CD14-positive monocyte (primary cell): ENCODE measurements at regions not wholly inside any gene's neighbourhood (a gene's known extent, or its start where the extent isn't known, plus 50 kb on each side); places are given as distances from the start of the nearest gene placed in this dataset.

Experiments
- DNase-seq, 3 donors: peaks; one replicate each; pipeline ENCODE4 v3.0.0-alpha.2; 2011 to 2022
- H2AFZ ChIP-seq: 2 replicates; pipeline ENCODE4 v1.6.0; 2012; ENCODE audit warnings: mild to moderate bottlenecking, low read depth, low read length, inconsistent platforms; ENCODE audit not compliant: insufficient read depth, poor library complexity, severe bottlenecking
- H3K27ac ChIP-seq, 2 donors: 1 replicate in 1 of 2; 2 replicates in 1 of 2; pipeline ENCODE4 v1.5.1; 2012 to 2013; ENCODE audit warnings: low read length in 2 of 2, control low read depth in 1 of 2, inconsistent platforms in 1 of 2, low read depth in 1 of 2, mild to moderate bottlenecking in 1 of 2
- H3K27me3 ChIP-seq, 2 donors: one replicate each; pipeline versions ENCODE4 v1.6.0 to v1.6.1; 2011 to 2013; ENCODE audit warnings: low read length in 2 of 2; ENCODE audit not compliant: control insufficient read depth in 2 of 2, insufficient read depth in 2 of 2
- H3K36me3 ChIP-seq, 2 donors: replicated peaks in 1 of 2; 1 replicate in 1 of 2; 2 replicates in 1 of 2; pipeline versions ENCODE4 v1.5.1 to v1.6.1; 2012 to 2013; ENCODE audit warnings: low read length in 2 of 2, control low read depth in 1 of 2, inconsistent platforms in 1 of 2, mild to moderate bottlenecking in 1 of 2; ENCODE audit not compliant: insufficient read depth in 2 of 2, control insufficient read depth in 1 of 2
- H3K4me1 ChIP-seq, 2 donors: 1 replicate in 1 of 2; 2 replicates in 1 of 2; pipeline versions ENCODE4 v1.5.1 to v1.6.1; 2012 to 2013; ENCODE audit warnings: low read length in 2 of 2, control low read depth in 1 of 2, inconsistent platforms in 1 of 2, mild to moderate bottlenecking in 1 of 2, moderate library complexity in 1 of 2; ENCODE audit not compliant: insufficient read depth in 2 of 2, control insufficient read depth in 1 of 2
- H3K4me2 ChIP-seq: replicated peaks from 2 replicates; pipeline ENCODE3; 2012; ENCODE audit warnings: low read length, moderate library complexity, mild to moderate bottlenecking; ENCODE audit not compliant: poor library complexity, severe bottlenecking; ENCODE audit errors: extremely low read depth
- H3K4me3 ChIP-seq, 3 experiments: fragments of 200-600 bp in 1 of 3; sonication (generic) in 1 of 3; replicated peaks in 1 of 3; 1 replicate in 2 of 3; 2 replicates in 1 of 3; pipeline ENCODE4 v1.5.1; 2011 to 2013; ENCODE audit warnings: low read length in 3 of 3, mild to moderate bottlenecking in 3 of 3, control low read depth in 2 of 3, low read depth in 2 of 3, inconsistent platforms in 1 of 3, moderate library complexity in 1 of 3
- H3K79me2 ChIP-seq: 2 replicates; pipeline ENCODE4 v1.6.0; 2012; ENCODE audit warnings: mild to moderate bottlenecking, control low read depth, inconsistent platforms, low read length, moderate library complexity; ENCODE audit not compliant: insufficient read depth
- H3K9ac ChIP-seq: 2 replicates; pipeline ENCODE4 v1.6.0; 2017; ENCODE audit warnings: low read length, mild to moderate bottlenecking; ENCODE audit not compliant: insufficient read depth, poor library complexity, severe bottlenecking
- H3K9me3 ChIP-seq, 2 donors: replicated peaks in 1 of 2; 1 replicate in 1 of 2; 2 replicates in 1 of 2; pipeline versions ENCODE4 v1.5.1 to v1.6.1; 2012 to 2013; ENCODE audit warnings: low read length in 2 of 2, control low read depth in 1 of 2; ENCODE audit not compliant: control insufficient read depth in 1 of 2, insufficient read depth in 1 of 2
- H4K20me1 ChIP-seq: 2 replicates; pipeline ENCODE4 v1.6.0; 2012; ENCODE audit warnings: mild to moderate bottlenecking, low read length, control low read depth, moderate library complexity; ENCODE audit not compliant: insufficient read depth
- H3K27ac Mint-ChIP-seq, 7 donors: one replicate each; pipeline ENCODE4 v1.8.0; 2020; ENCODE audit warnings: mild to moderate bottlenecking in 7 of 7, mixed read lengths in 7 of 7, moderate library complexity in 6 of 7, inconsistent platforms in 2 of 7
- H3K27me3 Mint-ChIP-seq, 3 donors: one replicate each; pipeline ENCODE4 v1.8.0; 2021 to 2022; ENCODE audit warnings: low read depth in 3 of 3, mild to moderate bottlenecking in 3 of 3, mixed read lengths in 3 of 3, moderate library complexity in 3 of 3, inconsistent platforms in 1 of 3
- H3K36me3 Mint-ChIP-seq, 2 donors: one replicate each; pipeline ENCODE4 v1.8.0; 2020; ENCODE audit warnings: mixed read lengths in 2 of 2, inconsistent platforms in 1 of 2, mild to moderate bottlenecking in 1 of 2
- H3K4me1 Mint-ChIP-seq: one replicate; pipeline ENCODE4 v1.8.0; 2020; ENCODE audit warnings: mild to moderate bottlenecking, mixed read lengths
- H3K4me3 Mint-ChIP-seq, 2 donors: one replicate each; pipeline ENCODE4 v1.8.0; 2020; ENCODE audit warnings: mild to moderate bottlenecking in 2 of 2, mixed read lengths in 2 of 2, moderate library complexity in 1 of 2
- H3K9me3 Mint-ChIP-seq, 7 donors: one replicate each; pipeline ENCODE4 v1.8.0; 2020 to 2022; ENCODE audit warnings: mixed read lengths in 7 of 7, mild to moderate bottlenecking in 6 of 7, moderate library complexity in 6 of 7, inconsistent platforms in 2 of 7
- CTCF ChIP-seq: fragments of 200-600 bp; IDR thresholded peaks from one replicate; pipeline ENCODE4 v1.8.0; 2022; ENCODE audit warnings: antibody characterized with exemption, mild to moderate bottlenecking
- WGBS: methylation state at CpG from one replicate; pipeline ENCODE4 v1.1.5; 2013; ENCODE audit warnings: missing lambda C conversion rate; ENCODE audit not compliant: insufficient coverage; 5-methylcytosine and 5-hydroxymethylcytosine counted together
- intact Hi-C, 2 donors: fragments of 100-400 bp; cut with micrococcal nuclease; formaldehyde crosslinking; loops; one replicate each; pipeline versions ENCODE4 v1.15.0 to v1.15.1; 2023

GRCh38 chr10:106255111-106255678 lies 909.3 kb downstream of the SORCS1 start:
- Histone ChIP-seq H3K36me3 (no peaks in the 10 kb centered on the region), H3K79me2 (no peaks in the 10 kb centered on the region), H2AFZ (no peak overlapping the region), H3K4me1 (no peaks in the 10 kb centered on the region), H3K9ac (no peak overlapping the region), H3K27me3 (no peaks in the 10 kb centered on the region), H3K4me3 (no peak overlapping the region), H4K20me1 (no peaks in the 10 kb centered on the region), H3K27ac (no peak overlapping the region), H3K4me2 (no peak overlapping the region), H3K9me3 (peaks cover 0 to 4% of the 10 kb centered on the region in 2 donors)
- Mint-ChIP-seq H3K36me3 (no peaks in the 10 kb centered on the region), H3K4me1 (no peaks in the 10 kb centered on the region), H3K27me3 (no peaks in the 10 kb centered on the region), H3K4me3 (no peak overlapping the region), H3K9me3 (peaks cover 0 to 4% (median 0%) of the 10 kb centered on the region in 7 donors), H3K27ac (no peak overlapping the region)
- intact Hi-C loops = no loop called here
- WGBS = no CpG with 5 or more reads among the region's 6 CpGs
- DNase-seq = no peak
- TF ChIP-seq CTCF = no peak

DNA sequence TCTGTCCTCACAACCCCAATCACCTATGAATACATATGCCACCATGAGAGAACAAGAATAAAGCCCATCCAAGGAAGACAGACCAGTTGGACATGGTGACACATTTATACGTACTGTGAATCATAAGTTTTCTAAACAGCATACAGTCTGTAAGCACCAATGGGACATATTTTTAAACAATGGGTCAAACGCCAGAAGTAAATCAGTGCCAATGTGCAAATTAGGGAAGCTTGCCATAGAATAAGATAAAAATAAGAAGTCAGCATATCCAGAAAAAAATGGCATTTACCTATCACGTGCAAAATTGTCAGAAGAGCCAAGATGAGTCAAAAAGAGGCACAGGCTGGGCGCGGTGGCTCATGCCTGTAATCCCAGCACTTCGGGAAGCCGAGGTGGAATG lies 910.4 kb downstream of the SORCS1 start:
- Histone ChIP-seq H3K79me2 (no peaks in the 10 kb centered on the region), H2AFZ (no peak overlapping the region), H3K9ac (no peak overlapping the region), H3K4me1 (no peaks in the 10 kb centered on the region), H3K27ac (no peak overlapping the region), H4K20me1 (no peaks in the 10 kb centered on the region), H3K4me2 (no peak overlapping the region), H3K36me3 (no peaks in the 10 kb centered on the region), H3K27me3 (no peaks in the 10 kb centered on the region), H3K9me3 (peaks cover 0 to 4% of the 10 kb centered on the region in 2 donors), H3K4me3 (no peak overlapping the region)
- intact Hi-C loops = no loop called here
- no peak for DNase-seq
- Mint-ChIP-seq H3K27ac (no peak overlapping the region), H3K27me3 (no peaks in the 10 kb centered on the region), H3K4me3 (no peak overlapping the region), H3K36me3 (no peaks in the 10 kb centered on the region), H3K9me3 (peaks cover 0 to 4% (median 0%) of the 10 kb centered on the region in 7 donors), H3K4me1 (no peaks in the 10 kb centered on the region)
- 81% methylated on average over 4 of the region's 7 CpGs for WGBS
- no peak for TF ChIP-seq CTCF
